Panc1 (cell line): ENCODE measurements at regions not wholly inside any gene's neighbourhood (a gene's known extent, or its start where the extent isn't known, plus 50 kb on each side); places are given as distances from the start of the nearest gene placed in this dataset.

Experiments
- ATAC-seq: fragments of 200-7000 bp; cut with Tn5 transposase; 2 replicates; pipeline ENCODE4 v1.9.1; 2020; ENCODE audit warnings: mild to moderate bottlenecking, moderate library complexity
- BruUV-seq: library from RNA; stranded (reverse); fragments of 400-500 nt; replicated peaks from 2 replicates; lab custom pipeline; 2021; lab: Mats Ljungman, UMichigan
- CTCF ChIA-PET: fragments of 300-600 bp; sonication (Branson Sonifier 250); formaldehyde crosslinking; loops from one replicate; lab custom pipeline; 2022; ENCODE audit warnings: antibody characterized with exemption; lab: Charles Lee
- POLR2A ChIA-PET: fragments of 300-600 bp; sonication (Branson Sonifier 250); formaldehyde crosslinking; loops from one replicate; lab custom pipeline; 2022; ENCODE audit warnings: antibody characterized with exemption; lab: Charles Lee
- DNase-seq: peaks from one replicate; pipeline ENCODE4 v3.0.0-alpha.2; 2010; ENCODE audit warnings: low read depth, low spot score
- H3K27ac ChIP-seq: 2 replicates; pipeline ENCODE4 v1.5.1; 2011; ENCODE audit warnings: mild to moderate bottlenecking, low read length, inconsistent platforms
- H3K27me3 ChIP-seq: fragments of 200-500 bp; sonication (Bioruptor generic); 2 replicates; pipeline ENCODE4 v1.6.0; 2014; ENCODE audit warnings: low read length, inconsistent platforms; ENCODE audit not compliant: control insufficient read depth, insufficient read depth
- H3K36me3 ChIP-seq: fragments of 200-500 bp; sonication (Bioruptor generic); 2 replicates; pipeline ENCODE4 v1.5.1; 2014; ENCODE audit warnings: inconsistent platforms, mild to moderate bottlenecking, low read length, moderate library complexity; ENCODE audit not compliant: control insufficient read depth, insufficient read depth
- H3K4me1 ChIP-seq: 2 replicates; pipeline ENCODE4 v1.5.1; 2011; ENCODE audit warnings: inconsistent platforms, mild to moderate bottlenecking, low read length, moderate library complexity; ENCODE audit not compliant: control insufficient read depth, insufficient read depth
- H3K4me3 ChIP-seq, 2 experiments: 2 replicates each; pipeline ENCODE4 v1.5.1; 2011 to 2012; ENCODE audit warnings: low read depth in 2 of 2, low read length in 2 of 2, mild to moderate bottlenecking in 2 of 2, inconsistent platforms in 1 of 2, moderate library complexity in 1 of 2
- H3K9me3 ChIP-seq: fragments of 200-500 bp; sonication (Bioruptor generic); 2 replicates; pipeline ENCODE4 v1.5.1; 2014; ENCODE audit warnings: low read depth, mild to moderate bottlenecking, inconsistent platforms, low read length, moderate library complexity; ENCODE audit not compliant: control insufficient read depth, insufficient read depth
- CTCF ChIP-seq: fragments of 450-650 bp; IDR thresholded peaks from 2 replicates; pipeline ENCODE4 v1.5.1; 2017; ENCODE audit warnings: mild to moderate bottlenecking
- POLR2AphosphoS5 ChIP-seq: IDR thresholded peaks from 2 replicates; pipeline ENCODE4 v1.6.1; 2012; ENCODE audit warnings: mild to moderate bottlenecking, low read depth, low read length, moderate library complexity
- REST ChIP-seq, 2 experiments: IDR thresholded peaks; 2 replicates each; pipeline ENCODE4 v1.6.1; 2011 to 2012; ENCODE audit warnings: low read depth in 2 of 2, control low read depth in 1 of 2, low read length in 1 of 2, mild to moderate bottlenecking in 1 of 2, moderate library complexity in 1 of 2; ENCODE audit not compliant: insufficient read depth in 1 of 2
- SIN3A ChIP-seq: IDR thresholded peaks from 2 replicates; pipeline ENCODE4 v1.6.1; 2012; ENCODE audit warnings: low read depth, mild to moderate bottlenecking, low read length, moderate library complexity, borderline replicate concordance; ENCODE audit not compliant: insufficient read depth
- TCF7L2 ChIP-seq: IDR thresholded peaks from 2 replicates; pipeline ENCODE4 v1.6.1; 2011; ENCODE audit warnings: mild to moderate bottlenecking, low read depth, low read length, inconsistent platforms
- in situ Hi-C: cut with HindIII; loops from 2 replicates; pipeline ENCODE4 v1.10.0; 2016; ENCODE audit warnings: low sequenced_read_pairs, low pct_unique_long_range_greater_than_20kb
- intact Hi-C: fragments of 100-400 bp; cut with micrococcal nuclease; formaldehyde crosslinking; loops from one replicate; pipeline ENCODE4 v1.10.0; 2022; ENCODE audit not compliant: unreplicated experiment

GRCh38 chr2:188746727-188747126 is 227.4 kb upstream of the COL3A1 start:
- no peak for DNase-seq
- in situ Hi-C loops (no loop called here), intact Hi-C loops (no loop called here)
- Histone ChIP-seq H3K9me3 (no peaks in the 10 kb centered on the region), H3K36me3 (no peaks in the 10 kb centered on the region), H3K4me3 (no peak overlapping the region), H3K27ac (no peak overlapping the region), H3K27me3 (no peaks in the 10 kb centered on the region), H3K4me1 (no peaks in the 10 kb centered on the region)
- TF ChIP-seq SIN3A (no peak), POLR2AphosphoS5 (no peak), CTCF (no peak), REST (IDR thresholded peaks at IDR 0.05; ENCODE audit: insufficient read depth in 1 of 2, low read depth in 2 of 2, low read length in 1 of 2) (no peak), TCF7L2 (no peak)
- POLR2A ChIA-PET = no interaction called here
- BruUV-seq = no TSS peak
- no peak for ATAC-seq
- CTCF ChIA-PET = no interaction called here

GRCh38 chr2:188751816-188752215 is 222.4 kb upstream of the COL3A1 start:
- Histone ChIP-seq H3K4me1 (no peaks in the 10 kb centered on the region), H3K27me3 (no peaks in the 10 kb centered on the region), H3K9me3 (no peaks in the 10 kb centered on the region), H3K27ac (no peak overlapping the region), H3K4me3 (no peak overlapping the region), H3K36me3 (no peaks in the 10 kb centered on the region)
- intact Hi-C loops (no loop called here), in situ Hi-C loops (no loop called here)
- ATAC-seq (no peak), DNase-seq (no peak)
- no TSS peak for BruUV-seq
- ChIA-PET CTCF (no interaction called here), POLR2A (no interaction called here)
- TF ChIP-seq POLR2AphosphoS5 (no peak), REST (IDR thresholded peaks at IDR 0.05; ENCODE audit: insufficient read depth in 1 of 2, low read depth in 2 of 2, low read length in 1 of 2) (no peak), TCF7L2 (no peak), SIN3A (no peak), CTCF (no peak)
